Transverse colon (tissue), 4 donors: ENCODE measurements at regions not wholly inside any gene's neighbourhood (a gene's known extent, or its start where the extent isn't known, plus 50 kb on each side); places are given as distances from the start of the nearest gene placed in this dataset.

Experiments
- CTCF ChIP-seq, 5 experiments: fragments of 200-600 bp in 3 of 5; fragments of 450-650 bp in 2 of 5; sonication (generic) in 3 of 5; IDR thresholded peaks; 1 replicate in 2 of 5; 2 replicates in 3 of 5; pipeline ENCODE4 v1.5.1; 2016 to 2017; ENCODE audit warnings: antibody characterized with exemption in 5 of 5, inconsistent platforms in 3 of 5, mild to moderate bottlenecking in 2 of 5, moderate library complexity in 1 of 5
- EP300 ChIP-seq: sonication (generic); formaldehyde crosslinking; IDR thresholded peaks from one replicate; pipeline ENCODE4 v1.6.1; 2017; ENCODE audit warnings: antibody characterized with exemption, low read depth
- POLR2AphosphoS5 ChIP-seq, 3 donors: sonication (generic); formaldehyde crosslinking; IDR thresholded peaks; one replicate each; pipeline ENCODE4 v1.6.1; 2016; ENCODE audit warnings: antibody characterized with exemption in 3 of 3

- TF ChIP-seq EP300 (no peak), CTCF (IDR thresholded peaks at IDR 0.05) (no peak), POLR2AphosphoS5 (IDR thresholded peaks at IDR 0.05) (no peak)
Measured at GRCh38 chr16:54411544-54411943, 125.0 kb upstream of the IRX3 start.
